Aorta (tissue), 5 donors: ENCODE measurements at regions not wholly inside any gene's neighbourhood (a gene's known extent, or its start where the extent isn't known, plus 50 kb on each side); places are given as distances from the start of the nearest gene placed in this dataset.

ENCODE experiments used
- ATAC-seq: fragments of 200-7000 bp; cut with Tn5 transposase; one replicate; pipeline ENCODE4 v1.9.1; 2022; ENCODE audit warnings: moderate library complexity; ENCODE audit not compliant: low FRiP score
- DNase-seq, 2 donors: peaks; one replicate each; pipeline ENCODE4 v3.0.0-alpha.2; 2020
- H3K27ac ChIP-seq, 2 donors: one replicate each; pipeline ENCODE4 v1.5.1; 2013; ENCODE audit warnings: low read length in 2 of 2, mild to moderate bottlenecking in 2 of 2, moderate library complexity in 2 of 2, control low read depth in 1 of 2, inconsistent platforms in 1 of 2, low read depth in 1 of 2
- H3K27me3 ChIP-seq, 2 donors: one replicate each; pipeline ENCODE4 v1.6.1; 2013; ENCODE audit warnings: control low read depth in 1 of 2, low read length in 1 of 2, mild to moderate bottlenecking in 1 of 2, moderate library complexity in 1 of 2; ENCODE audit not compliant: insufficient read depth in 2 of 2, control insufficient read depth in 1 of 2
- H3K36me3 ChIP-seq, 2 donors: one replicate each; pipeline ENCODE4 v1.6.1; 2013; ENCODE audit warnings: control low read depth in 1 of 2, low read length in 1 of 2, mild to moderate bottlenecking in 1 of 2; ENCODE audit not compliant: insufficient read depth in 2 of 2, control insufficient read depth in 1 of 2
- H3K4me1 ChIP-seq, 2 donors: one replicate each; pipeline ENCODE4 v1.6.1; 2013; ENCODE audit warnings: low read length in 2 of 2, control low read depth in 1 of 2, mild to moderate bottlenecking in 1 of 2, moderate library complexity in 1 of 2; ENCODE audit not compliant: insufficient read depth in 2 of 2, control insufficient read depth in 1 of 2
- H3K4me3 ChIP-seq, 2 donors: one replicate each; pipeline ENCODE4 v1.5.1; 2013; ENCODE audit warnings: low read length in 2 of 2, control low read depth in 1 of 2, mild to moderate bottlenecking in 1 of 2
- H3K9me3 ChIP-seq: one replicate; pipeline ENCODE4 v1.6.1; 2013; ENCODE audit warnings: mild to moderate bottlenecking, low read length; ENCODE audit not compliant: control insufficient read depth
- WGBS, 2 donors: extraction: QIAGEN DNeasy Blood & Tissue Kit; methylation state at CpG; one replicate each; pipeline ENCODE4 v1.1.7; 2013; 5-methylcytosine and 5-hydroxymethylcytosine counted together
- intact Hi-C, 2 donors: fragments of 100-400 bp; cut with DNase I; formaldehyde crosslinking; loops; one replicate each; pipeline versions ENCODE4 v1.14.2 to v1.15.0; 2022
- donor health status: healthy with polysubstance abuse.
- donor health status: Bipolar disorder and iron deficiency.
- donor health status: DM: no; HTN: no; CAD: no.
- donor health status: DM: no; HTN: no; CAD: no.
- donor health status: DM: yes; HTN: yes; CAD: no.

- H3K27ac ChIP-seq: no peak overlapping the region
- H3K4me3 ChIP-seq: no peak overlapping the region
- DNase-seq (no peak), ATAC-seq (no peak)
- intact Hi-C loops: no loop called here
- no peaks in the 10 kb centered on the region for H3K4me1 ChIP-seq
- H3K9me3 ChIP-seq: no peaks in the 10 kb centered on the region
- no peaks in the 10 kb centered on the region for H3K36me3 ChIP-seq
- H3K27me3 ChIP-seq: no peaks in the 10 kb centered on the region
Observed at GRCh38 chr4:162684998-162685397, 481.7 kb downstream of the NAF1 start.

- no peaks in the 10 kb centered on the region for H3K36me3 ChIP-seq
- no peaks in the 10 kb centered on the region for H3K4me1 ChIP-seq
- H3K27ac ChIP-seq: no peak overlapping the region
- intact Hi-C loops: no loop called here
- H3K27me3 ChIP-seq: no peaks in the 10 kb centered on the region
- no peak overlapping the region for H3K4me3 ChIP-seq
- DNase-seq (no peak), ATAC-seq (no peak)
- no peaks in the 10 kb centered on the region for H3K9me3 ChIP-seq
Observed at GRCh38 chr4:162684371-162684700, 482.4 kb downstream of the NAF1 start.

- Histone ChIP-seq H3K4me3 (no peak overlapping the region), H3K27ac (no peak overlapping the region), H3K9me3 (no peaks in the 10 kb centered on the region), H3K27me3 (no peaks in the 10 kb centered on the region), H3K4me1 (no peaks in the 10 kb centered on the region), H3K36me3 (no peaks in the 10 kb centered on the region)
- WGBS, 2 donors: 52% methylated on average over 5 of the region's 5 CpGs
- DNase-seq (no peak), ATAC-seq (no peak)
- intact Hi-C loops: no loop called here
Observed at GRCh38 chr4:162683659-162684370, 482.9 kb downstream of the NAF1 start.

GRCh38 chr4:162682651-162683050 lies 484.0 kb downstream of the NAF1 start:
- ATAC-seq (no peak), DNase-seq (no peak)
- intact Hi-C loops: no loop called here
- WGBS, 2 donors: 27 to 28% methylated on average over 1 of the region's 1 CpG
- Histone ChIP-seq H3K36me3 (no peaks in the 10 kb centered on the region), H3K27me3 (no peaks in the 10 kb centered on the region), H3K4me3 (no peak overlapping the region), H3K4me1 (no peaks in the 10 kb centered on the region), H3K9me3 (no peaks in the 10 kb centered on the region), H3K27ac (no peak overlapping the region)

GRCh38 chr4:162681212-162681611 lies 485.5 kb downstream of the NAF1 start:
- Histone ChIP-seq H3K27me3 (no peaks in the 10 kb centered on the region), H3K27ac (no peak overlapping the region), H3K4me1 (no peaks in the 10 kb centered on the region), H3K9me3 (no peaks in the 10 kb centered on the region), H3K36me3 (no peaks in the 10 kb centered on the region), H3K4me3 (no peak overlapping the region)
- intact Hi-C loops: no loop called here
- DNase-seq (no peak), ATAC-seq (no peak)
- whole genome bisulfite sequencing, 2 donors: 39 to 69% methylated on average over 2 of the region's 2 CpGs

GRCh38 chr4:162675661-162676060 lies 491.0 kb downstream of the NAF1 start:
- Histone ChIP-seq H3K27me3 (no peaks in the 10 kb centered on the region), H3K36me3 (no peaks in the 10 kb centered on the region), H3K4me1 (no peaks in the 10 kb centered on the region), H3K9me3 (no peaks in the 10 kb centered on the region), H3K4me3 (no peak overlapping the region), H3K27ac (no peak overlapping the region)
- ATAC-seq (peak; percentile 56), DNase-seq (no peak)
- WGBS, 2 donors: 52 to 55% methylated on average over 2 of the region's 2 CpGs
- intact Hi-C loops: no loop called here

GRCh38 chr4:162661913-162662312 lies 498.1 kb upstream of the FSTL5 start:
- Histone ChIP-seq H3K4me3 (no peak overlapping the region), H3K27me3 (no peaks in the 10 kb centered on the region), H3K4me1 (no peaks in the 10 kb centered on the region), H3K36me3 (no peaks in the 10 kb centered on the region), H3K9me3 (no peaks in the 10 kb centered on the region), H3K27ac (no peak overlapping the region)
- ATAC-seq: no peak
- intact Hi-C loops: no loop called here
- DNase-seq: no peak
- WGBS, 2 donors: 89 to 97% methylated on average over 1 of the region's 1 CpG

- no peaks in the 10 kb centered on the region for H3K36me3 ChIP-seq
- ATAC-seq (no peak), DNase-seq (no peak)
- WGBS, 2 donors: 93% methylated on average over 1 of the region's 1 CpG
- H3K9me3 ChIP-seq: no peaks in the 10 kb centered on the region
- intact Hi-C loops: no loop called here
- no peaks in the 10 kb centered on the region for H3K4me1 ChIP-seq
- H3K27me3 ChIP-seq: no peaks in the 10 kb centered on the region
- no peak overlapping the region for H3K27ac ChIP-seq
- H3K4me3 ChIP-seq: no peak overlapping the region
Observed at GRCh38 chr4:162659716-162660115, 495.9 kb upstream of the FSTL5 start.

GRCh38 chr4:162657966-162658365 lies 494.2 kb upstream of the FSTL5 start:
- Histone ChIP-seq H3K27me3 (no peaks in the 10 kb centered on the region), H3K9me3 (no peaks in the 10 kb centered on the region), H3K4me1 (no peaks in the 10 kb centered on the region), H3K4me3 (no peak overlapping the region), H3K36me3 (no peaks in the 10 kb centered on the region), H3K27ac (no peak overlapping the region)
- no peak for DNase-seq
- intact Hi-C loops: no loop called here
- 96 to 100% methylated on average over 1 of the region's 1 CpG for WGBS, 2 donors
- ATAC-seq: no peak
